Left renal pelvis (tissue), 4 donors: ENCODE measurements at regions not wholly inside any gene's neighbourhood (a gene's known extent, or its start where the extent isn't known, plus 50 kb on each side); places are given as distances from the start of the nearest gene placed in this dataset.

Experiments
- DNase-seq, 4 donors: peaks; one replicate each; pipeline ENCODE4 v3.0.0-alpha.2; 2013; ENCODE audit warnings: low read depth in 4 of 4, low spot score in 3 of 4

GRCh38 chr5:82624062-82624461 lies 345.9 kb upstream of the RPS23 start:
- DNase-seq: no peak

DNA sequence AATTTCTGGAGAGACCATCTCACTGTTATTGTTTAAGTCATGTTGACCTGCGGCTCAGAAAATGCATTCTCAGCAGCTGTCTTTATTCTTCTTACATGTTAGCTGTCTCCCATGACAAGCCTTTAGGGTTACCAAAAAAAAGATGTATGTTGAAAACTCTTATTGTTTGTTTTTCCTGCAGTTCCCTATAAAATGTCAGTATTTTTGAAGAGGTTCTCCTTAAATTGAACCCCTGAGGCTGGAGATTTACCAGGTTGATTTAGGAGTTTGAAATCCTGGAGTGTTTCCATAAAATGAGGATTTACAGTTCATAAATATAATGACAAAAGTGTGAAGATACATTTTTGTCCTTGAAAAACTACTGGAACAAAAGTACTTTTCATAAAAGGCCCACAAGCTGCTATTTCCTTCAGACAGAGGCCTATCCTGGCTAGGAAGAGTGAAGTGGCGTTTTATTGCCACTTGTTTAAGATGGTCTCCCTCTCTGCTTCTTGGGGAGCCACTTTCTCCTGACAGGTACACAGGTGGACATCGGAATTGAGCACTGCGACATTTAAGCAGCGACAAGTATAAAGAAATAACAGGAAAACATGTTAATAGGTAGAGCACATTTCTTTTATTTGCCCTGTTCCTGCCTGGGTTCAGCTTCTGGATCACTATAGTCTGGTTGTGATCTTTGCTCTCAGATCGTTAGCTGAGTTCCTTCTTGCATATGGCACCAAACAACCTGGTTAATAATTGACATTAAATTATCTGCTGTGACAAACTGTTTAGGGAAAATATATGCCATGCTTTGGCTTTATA lies 344.8 kb upstream of the RPS23 start:
- no peak for DNase-seq

DNA sequence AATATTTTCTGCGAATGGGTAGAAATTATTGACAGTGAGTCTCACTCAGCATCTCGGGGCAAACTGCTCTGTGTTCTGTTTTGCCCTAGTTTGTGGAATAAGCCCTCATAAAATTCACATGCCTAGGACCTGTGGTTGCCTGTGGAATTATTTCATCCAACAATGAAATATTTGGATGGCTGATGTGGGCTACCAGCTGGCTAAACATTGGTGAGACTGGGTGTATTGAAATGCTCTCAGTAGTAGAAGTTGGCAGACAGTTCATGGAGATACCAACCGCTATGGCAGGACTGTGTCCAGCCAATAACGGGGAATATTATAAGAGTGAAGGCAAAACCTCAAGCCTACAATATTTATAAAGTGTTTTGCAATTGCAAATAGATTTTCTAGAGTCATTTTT lies 344.1 kb upstream of the RPS23 start:
- no peak for DNase-seq

DNA sequence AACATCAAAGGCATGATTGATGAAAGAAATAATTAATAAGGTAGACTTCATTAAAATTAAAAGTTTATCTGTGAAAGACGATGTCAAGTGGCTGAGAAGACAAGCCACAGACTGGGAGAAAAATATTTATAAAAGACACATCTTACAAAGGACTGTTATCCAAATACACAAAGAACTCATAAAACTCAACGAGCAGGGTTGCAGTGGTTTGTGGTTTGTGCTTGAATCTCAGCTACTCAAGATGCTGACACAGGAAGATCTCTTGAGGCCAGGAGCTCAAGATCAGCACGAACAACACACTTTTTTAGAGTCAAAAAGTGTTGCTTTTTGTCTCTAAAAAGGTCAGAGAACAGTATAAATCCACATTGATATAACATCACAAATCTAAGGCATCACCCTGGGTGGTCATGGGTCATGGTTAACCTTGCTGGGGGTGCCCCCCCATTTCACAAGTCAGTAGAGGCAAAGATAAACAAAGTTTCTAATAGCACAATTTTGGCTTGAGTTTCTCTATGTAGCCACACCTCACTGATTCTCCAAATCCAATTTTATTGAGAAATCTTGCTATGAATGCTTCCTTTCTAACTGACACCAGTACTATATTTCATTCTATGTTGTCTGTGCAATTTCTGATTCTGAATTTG lies 342.9 kb upstream of the RPS23 start:
- no peak for DNase-seq

- DNase-seq: no peak
Observed at GRCh38 chr5:82619097-82619496, 340.9 kb upstream of the RPS23 start.

DNA sequence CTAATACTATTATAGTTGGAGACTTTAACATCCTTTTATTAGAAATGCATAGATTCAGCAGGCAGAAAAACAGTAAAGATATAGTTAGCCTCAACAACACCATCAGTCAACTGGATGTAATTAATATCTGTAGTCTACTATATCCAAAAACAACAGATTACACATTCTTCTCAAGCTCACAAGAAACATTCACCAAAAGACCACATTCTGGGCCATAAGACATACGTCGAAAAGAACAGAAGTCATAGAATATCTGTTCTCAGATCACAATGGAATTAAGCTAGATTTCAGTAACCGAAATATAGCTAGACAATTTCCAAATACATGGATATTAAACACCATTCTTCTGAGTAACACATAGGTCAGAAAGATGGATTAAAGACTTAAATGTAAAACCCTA lies 336.6 kb upstream of the RPS23 start:
- DNase-seq: no peak

DNA sequence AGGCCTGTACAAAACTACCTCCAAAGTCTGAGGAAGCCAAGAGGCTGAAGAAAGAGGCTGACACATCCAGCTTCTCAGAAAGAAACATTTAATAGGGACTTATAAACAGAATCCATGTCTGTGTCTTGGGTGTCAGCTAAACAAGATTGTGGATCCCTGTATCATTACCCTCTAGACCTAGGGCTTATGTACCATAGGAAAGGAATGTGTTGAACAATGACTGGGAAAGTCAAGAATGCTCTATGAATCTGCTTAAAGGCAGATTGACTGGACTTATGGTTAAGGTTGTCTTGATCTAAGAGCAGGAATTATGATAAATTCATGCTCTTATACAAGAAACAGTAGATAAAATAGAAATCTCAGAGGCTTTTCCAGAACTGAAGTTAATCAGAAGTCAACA lies 335.7 kb upstream of the RPS23 start:
- no peak for DNase-seq

DNA sequence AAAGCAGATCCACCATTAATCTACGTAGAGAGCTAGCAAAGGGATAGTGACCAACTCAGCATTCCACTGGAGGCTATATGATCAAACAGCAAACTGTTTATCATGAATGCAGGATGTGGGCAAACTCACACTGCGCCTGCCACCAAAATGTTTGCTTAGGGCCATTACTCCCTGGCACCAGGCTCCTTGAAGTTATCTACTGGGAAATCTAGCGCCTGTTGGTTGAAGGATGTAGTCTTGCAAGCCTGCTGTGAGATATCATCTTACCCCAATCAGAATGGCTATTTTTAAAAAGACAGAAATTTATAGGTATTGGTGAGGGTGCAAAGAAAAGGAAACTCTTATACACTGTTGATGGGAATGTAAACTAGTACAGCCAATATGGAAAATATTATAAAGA lies 332.5 kb upstream of the RPS23 start:
- DNase-seq: no peak

- DNase-seq: no peak
Observed at GRCh38 chr5:82605441-82605973, 327.4 kb upstream of the RPS23 start.

DNA sequence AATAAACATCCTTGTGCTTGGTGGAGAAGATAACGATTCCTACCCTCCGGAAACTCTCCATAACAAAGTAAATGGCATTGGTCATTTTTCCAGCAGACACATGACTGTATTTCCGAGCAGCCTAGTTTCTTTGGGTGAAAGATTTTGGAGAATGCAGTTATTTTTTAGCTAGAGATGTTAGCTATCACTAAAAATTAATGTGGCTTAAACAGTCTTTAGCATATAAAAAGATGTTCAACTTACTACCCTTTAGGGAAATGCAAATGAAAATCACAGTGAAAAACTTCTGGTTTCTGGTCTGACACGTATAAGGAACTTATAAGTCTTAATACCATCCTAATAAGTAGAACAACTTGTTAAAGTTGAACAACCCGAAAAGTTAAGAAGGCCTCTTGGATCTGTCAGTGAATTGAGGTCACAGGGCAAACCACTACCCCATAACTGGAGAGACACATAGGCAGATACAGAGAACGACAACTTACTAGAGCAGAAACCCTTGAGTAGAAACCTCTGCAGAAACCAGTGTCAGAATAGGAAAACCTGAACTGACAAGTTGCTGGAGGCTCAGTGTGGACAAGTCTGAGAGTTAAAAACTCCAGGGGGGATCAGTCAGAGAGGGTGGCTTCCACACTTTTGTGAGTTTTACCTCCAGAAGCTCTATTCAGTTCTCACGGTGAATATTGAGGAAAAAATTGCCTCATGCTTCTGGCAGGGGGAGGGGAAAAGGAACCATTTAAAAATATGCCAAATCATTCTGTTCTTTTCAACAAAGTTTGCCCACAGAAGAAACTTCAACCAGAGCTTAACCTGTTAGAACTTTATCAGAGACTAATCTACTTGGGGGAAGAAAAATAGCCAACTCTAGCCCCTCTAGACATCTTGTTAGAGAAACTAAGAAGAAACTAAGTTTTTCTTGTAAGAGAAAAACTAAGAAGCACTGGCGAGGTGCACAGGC lies 325.2 kb upstream of the RPS23 start:
- no peak for DNase-seq

DNA sequence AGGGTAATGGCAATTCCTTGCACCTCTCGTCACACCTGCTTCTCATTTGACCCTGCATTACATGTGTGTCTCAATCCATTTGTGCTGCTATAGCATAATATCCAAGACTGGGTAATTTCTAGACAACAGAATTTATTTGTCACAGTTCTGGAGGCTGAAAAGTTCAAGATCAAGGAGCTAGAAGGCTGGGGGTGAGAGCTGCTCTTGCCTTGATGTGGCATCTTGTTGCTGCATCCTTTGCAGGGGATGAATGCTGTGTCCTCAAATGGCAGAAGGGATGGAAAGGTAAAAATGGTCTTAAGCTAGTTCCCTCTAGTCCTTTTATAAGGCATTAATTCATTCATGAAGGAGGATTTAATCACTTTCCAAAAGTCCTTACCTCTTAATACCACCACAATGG lies 323.7 kb upstream of the RPS23 start:
- DNase-seq: no peak

DNA sequence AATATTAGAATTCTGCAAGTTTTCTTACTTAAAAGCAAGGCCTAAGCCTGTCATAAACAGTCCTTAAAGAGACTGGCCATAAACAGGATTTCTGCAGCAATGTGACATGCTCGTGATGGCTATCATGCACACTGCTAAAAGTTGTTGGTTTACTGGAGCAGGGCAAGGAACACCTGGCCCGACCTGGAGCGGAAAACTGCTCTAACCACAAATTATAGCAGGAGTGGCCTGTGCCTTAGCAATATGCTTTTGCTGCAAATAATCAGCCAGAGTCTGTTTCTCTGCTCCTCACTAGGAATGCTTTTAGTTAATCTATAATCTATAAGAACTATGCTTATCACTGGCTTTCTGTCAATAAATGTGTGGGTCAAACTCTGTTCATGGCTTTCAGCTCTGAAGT lies 322.9 kb upstream of the RPS23 start:
- DNase-seq: no peak

- DNase-seq: no peak
Observed at GRCh38 chr5:82599692-82600091, 321.5 kb upstream of the RPS23 start.

DNA sequence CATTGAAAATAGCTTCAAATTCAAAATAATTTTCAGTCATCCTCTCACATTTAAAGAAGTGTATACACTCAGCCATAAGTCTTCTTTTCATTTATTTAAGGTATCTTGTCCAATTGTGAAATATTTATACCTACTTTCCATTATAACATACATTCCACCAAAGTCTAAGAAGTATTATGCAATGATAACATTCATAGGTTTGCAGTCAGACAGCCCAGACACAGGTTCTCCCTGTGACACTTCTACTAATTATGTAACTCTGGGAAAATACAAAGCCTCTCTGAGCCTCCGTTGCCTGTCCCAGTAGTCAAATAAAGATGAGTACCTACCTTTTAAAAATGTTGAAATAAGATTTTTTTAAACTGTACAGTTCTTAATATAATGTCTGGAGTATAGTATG lies 320.9 kb upstream of the RPS23 start:
- no peak for DNase-seq

DNA sequence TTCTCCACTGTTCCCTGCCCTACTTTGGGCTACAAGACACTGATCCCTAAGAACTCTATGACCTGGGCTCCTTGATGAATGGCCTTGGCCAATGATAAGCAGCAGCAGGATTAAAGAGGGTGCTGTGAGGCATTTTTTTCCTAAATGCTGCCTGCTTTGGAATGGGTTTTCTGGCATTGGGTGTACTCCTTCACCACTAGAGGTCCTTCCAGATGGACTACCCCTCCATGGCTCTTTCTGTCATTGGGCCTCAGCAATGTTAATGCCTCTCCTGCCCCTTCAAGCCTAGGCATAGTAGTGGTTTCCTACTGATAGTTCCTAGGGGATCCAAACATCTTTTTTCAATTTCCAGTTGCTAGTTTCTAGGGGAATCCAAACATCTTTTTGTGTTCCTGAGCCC lies 319.3 kb upstream of the RPS23 start:
- DNase-seq: no peak

DNA sequence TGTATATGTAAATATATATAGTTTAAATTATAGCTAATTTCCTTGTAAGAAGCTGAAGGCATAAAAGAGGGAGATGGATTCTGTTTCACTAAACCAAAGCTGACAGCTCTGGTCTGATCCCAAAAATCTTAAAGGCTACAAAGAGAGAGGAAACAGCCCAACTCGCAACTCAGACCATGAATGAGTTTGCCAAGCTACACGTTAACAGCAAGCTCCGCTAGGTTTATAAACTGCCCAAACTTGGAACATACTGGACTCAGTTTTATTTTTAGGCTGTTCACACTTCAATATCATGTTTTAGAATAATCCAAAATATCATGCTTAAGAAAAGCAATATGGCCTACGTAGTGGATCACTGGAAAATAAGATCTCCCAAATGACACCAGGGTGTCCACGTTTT lies 318.3 kb upstream of the RPS23 start:
- no peak for DNase-seq

DNA sequence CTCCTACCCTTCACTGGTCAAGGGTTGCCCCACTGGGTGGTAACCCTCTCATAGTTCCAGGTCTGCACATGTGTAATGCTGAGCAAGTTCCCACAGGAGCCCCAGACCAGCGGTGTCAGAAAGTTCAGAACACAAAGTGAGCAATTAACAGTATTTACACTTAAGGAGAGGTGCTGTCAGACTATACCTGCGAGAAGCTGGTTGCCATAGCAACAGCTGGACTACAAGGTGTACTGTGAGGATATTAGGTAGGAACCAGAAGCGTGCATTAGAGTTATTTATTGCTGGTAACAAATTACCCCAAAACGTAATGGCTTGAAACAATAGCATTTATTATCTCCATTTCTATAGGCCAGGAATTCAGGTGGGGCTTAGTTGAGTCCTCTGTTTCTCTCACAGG lies 317.0 kb upstream of the RPS23 start:
- no peak for DNase-seq

GRCh38 chr5:82594097-82594496 lies 315.9 kb upstream of the RPS23 start:
- no peak for DNase-seq

DNA sequence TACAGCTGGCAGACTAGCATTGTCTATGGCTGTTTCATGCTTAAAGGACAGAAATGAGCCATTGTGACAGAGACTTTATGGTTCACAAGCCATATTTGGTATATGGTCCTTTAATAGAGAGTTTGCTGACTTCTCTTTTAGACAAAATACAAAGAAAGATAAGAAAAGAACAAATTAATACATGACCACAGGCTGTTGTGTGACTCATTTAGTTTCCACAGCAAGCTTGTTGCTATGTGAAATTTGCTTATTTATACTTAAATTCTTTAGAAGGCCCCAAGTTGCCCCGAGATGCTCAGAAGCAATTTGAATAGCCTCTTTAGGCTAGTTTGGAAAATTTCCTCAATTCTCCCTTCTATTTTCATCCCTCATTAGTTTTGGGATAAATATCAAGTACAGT lies 315.3 kb upstream of the RPS23 start:
- DNase-seq: no peak

GRCh38 chr5:82591021-82591515 lies 312.9 kb upstream of the RPS23 start:
- no peak for DNase-seq

DNA sequence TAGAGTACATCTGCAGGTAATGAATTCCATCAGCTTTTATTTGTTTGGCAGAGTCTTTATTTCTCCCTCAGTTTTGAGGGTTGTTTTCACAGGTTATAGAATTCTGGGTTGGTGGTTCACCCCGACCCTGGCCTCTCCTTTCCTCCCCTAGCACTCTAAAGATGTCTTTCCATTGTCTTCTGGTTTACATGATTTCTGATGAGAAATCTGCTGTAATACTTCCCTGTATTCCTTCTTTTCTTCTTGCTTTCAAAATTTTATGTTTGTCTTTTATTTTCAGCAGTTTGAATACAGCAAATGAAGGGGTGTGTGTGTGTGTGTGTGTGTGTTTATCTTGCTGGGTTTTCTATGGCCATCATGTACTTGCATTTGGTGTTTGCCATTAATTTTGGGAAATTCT lies 312.0 kb upstream of the RPS23 start:
- DNase-seq: no peak
